Psoas muscle (tissue), 7 donors: ENCODE measurements at regions not wholly inside any gene's neighbourhood (a gene's known extent, or its start where the extent isn't known, plus 50 kb on each side); places are given as distances from the start of the nearest gene placed in this dataset.
A peak's percentile ranks its signal among the peaks of the same experiment; 100 is the strongest.

ENCODE experiments used
- ATAC-seq, 4 donors: fragments of 200-7000 bp; cut with Tn5 transposase; one replicate each; pipeline ENCODE4 v1.9.1; 2020; ENCODE audit warnings: moderate library complexity in 3 of 4, mild to moderate bottlenecking in 2 of 4
- DNase-seq, 2 donors: peaks; one replicate each; pipeline ENCODE4 v3.0.0-alpha.2; 2020
- H3K27ac ChIP-seq: fragments of 200-600 bp; one replicate; pipeline ENCODE4 v1.8.0; 2022
- H3K27me3 ChIP-seq, 3 donors: fragments of 200-600 bp in 1 of 3; one replicate each; pipeline versions ENCODE4 v1.6.1 to v1.8.0; 2013 to 2022; ENCODE audit warnings: low read length in 2 of 3, mild to moderate bottlenecking in 2 of 3, moderate library complexity in 1 of 3; ENCODE audit not compliant: insufficient read depth in 3 of 3
- H3K36me3 ChIP-seq, 2 donors: fragments of 200-600 bp in 1 of 2; one replicate each; pipeline versions ENCODE4 v1.6.1 to v1.8.0; 2013 to 2022; ENCODE audit warnings: low read depth in 1 of 2, mild to moderate bottlenecking in 1 of 2, moderate library complexity in 1 of 2; ENCODE audit not compliant: insufficient read depth in 1 of 2
- H3K4me1 ChIP-seq: fragments of 200-600 bp; one replicate; pipeline ENCODE4 v1.8.0; 2022
- H3K4me3 ChIP-seq: fragments of 200-600 bp; one replicate; pipeline ENCODE4 v1.8.0; 2022; ENCODE audit warnings: mild to moderate bottlenecking
- H3K9me3 ChIP-seq: fragments of 200-600 bp; one replicate; pipeline ENCODE4 v1.8.0; 2022
- WGBS, 3 donors: extraction: QIAGEN DNeasy Blood & Tissue Kit; methylation state at CpG; one replicate each; pipeline versions ENCODE4 v1.1.6 to v1.1.7; 2013; 5-methylcytosine and 5-hydroxymethylcytosine counted together
- intact Hi-C, 2 donors: fragments of 100-400 bp; cut with DNase I; formaldehyde crosslinking; loops; one replicate each; pipeline versions ENCODE4 v1.11.0 to v1.14.2; 2022
- TF ChIP-seq, protein P1 (sequence below): fragments of 200-600 bp; IDR thresholded peaks from one replicate; pipeline ENCODE4 v1.8.0; 2022; ENCODE audit warnings: antibody characterized with exemption
- donor health status: healthy with polysubstance abuse.
- donor health status: DM: no; HTN: no; CAD: no; lungs with moderate emphysema.
- donor health status: Bipolar disorder and iron deficiency.
- donor health status: healthy.
- donor health status: DM: yes; HTN: yes; CAD: no.
- donor health status: DM: no; HTN: no; CAD: no.
- donor health status: DM: yes; HTN: yes; CAD: no.

- no peaks in the 10 kb centered on the region for H3K27me3 ChIP-seq
- no peaks in the 10 kb centered on the region for H3K36me3 ChIP-seq
- H3K4me1 ChIP-seq, result no peaks in the 10 kb centered on the region
- intact Hi-C loops, result no loop called here
- DNase-seq (no peak), ATAC-seq (peak in 1 of 4 donors; percentile 36)
- 64 to 68% (median 65%) methylated on average over 4 of the region's 4 CpGs for WGBS, 3 donors
- H3K27ac ChIP-seq, result no peak overlapping the region
- H3K4me3 ChIP-seq, result no peak overlapping the region
- no peaks in the 10 kb centered on the region for H3K9me3 ChIP-seq
- TF ChIP-seq, protein P1, sequence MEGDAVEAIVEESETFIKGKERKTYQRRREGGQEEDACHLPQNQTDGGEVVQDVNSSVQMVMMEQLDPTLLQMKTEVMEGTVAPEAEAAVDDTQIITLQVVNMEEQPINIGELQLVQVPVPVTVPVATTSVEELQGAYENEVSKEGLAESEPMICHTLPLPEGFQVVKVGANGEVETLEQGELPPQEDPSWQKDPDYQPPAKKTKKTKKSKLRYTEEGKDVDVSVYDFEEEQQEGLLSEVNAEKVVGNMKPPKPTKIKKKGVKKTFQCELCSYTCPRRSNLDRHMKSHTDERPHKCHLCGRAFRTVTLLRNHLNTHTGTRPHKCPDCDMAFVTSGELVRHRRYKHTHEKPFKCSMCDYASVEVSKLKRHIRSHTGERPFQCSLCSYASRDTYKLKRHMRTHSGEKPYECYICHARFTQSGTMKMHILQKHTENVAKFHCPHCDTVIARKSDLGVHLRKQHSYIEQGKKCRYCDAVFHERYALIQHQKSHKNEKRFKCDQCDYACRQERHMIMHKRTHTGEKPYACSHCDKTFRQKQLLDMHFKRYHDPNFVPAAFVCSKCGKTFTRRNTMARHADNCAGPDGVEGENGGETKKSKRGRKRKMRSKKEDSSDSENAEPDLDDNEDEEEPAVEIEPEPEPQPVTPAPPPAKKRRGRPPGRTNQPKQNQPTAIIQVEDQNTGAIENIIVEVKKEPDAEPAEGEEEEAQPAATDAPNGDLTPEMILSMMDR, result no peak
These were observed 387.4 kb upstream of the ASIC2 start for GRCh38 chr17:33680472-33680871.

DNA sequence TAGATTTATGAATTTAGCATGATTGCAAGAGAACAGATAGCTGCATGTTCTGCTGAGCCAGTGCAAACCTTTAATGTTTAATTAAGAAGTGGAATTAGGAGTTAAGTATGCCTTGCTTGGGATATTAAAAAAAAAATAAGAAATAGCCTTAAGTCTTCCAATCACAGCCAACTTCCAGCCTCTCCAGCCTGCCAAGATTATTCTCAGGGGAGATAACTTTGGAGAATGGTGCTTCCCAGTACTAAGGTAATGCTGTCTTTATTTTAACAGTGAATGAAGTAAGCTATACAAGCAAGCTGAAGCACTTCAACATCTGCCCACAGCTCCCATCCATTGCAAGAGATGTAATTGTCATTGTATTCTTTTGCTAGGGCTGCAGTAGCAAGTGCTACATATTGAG, 389.5 kb upstream of the ASIC2 start:
- no peak for DNase-seq
- H3K4me3 ChIP-seq, result no peak overlapping the region
- intact Hi-C loops, result no loop called here
- no peaks in the 10 kb centered on the region for H3K9me3 ChIP-seq
- no peaks in the 10 kb centered on the region for H3K4me1 ChIP-seq
- no peak overlapping the region for H3K27ac ChIP-seq
- H3K27me3 ChIP-seq, result no peaks in the 10 kb centered on the region
- H3K36me3 ChIP-seq, result no peaks in the 10 kb centered on the region
- TF ChIP-seq, protein P1, result no peak
- ATAC-seq, result no peak

DNA sequence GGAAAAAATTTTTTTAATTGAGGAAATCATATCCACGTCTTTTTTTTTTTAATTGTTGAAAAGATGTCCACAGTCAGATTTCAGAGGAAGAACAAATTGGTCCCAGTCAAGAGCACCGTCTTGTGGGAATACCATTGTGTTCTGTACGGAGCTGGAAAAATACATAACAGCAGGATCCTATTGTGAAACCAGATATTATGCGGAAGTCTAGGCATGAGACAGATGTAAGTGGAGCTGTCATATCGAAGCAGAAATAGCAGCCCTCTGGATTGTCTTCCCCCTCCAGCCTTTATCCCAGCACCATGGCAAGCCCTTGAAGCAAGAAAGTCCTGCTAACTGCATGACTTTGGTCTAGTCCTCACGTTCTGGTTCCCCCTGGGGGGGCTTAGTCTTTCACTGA, 391.6 kb upstream of the ASIC2 start:
- H3K27ac ChIP-seq, result no peak overlapping the region
- H3K36me3 ChIP-seq, result no peaks in the 10 kb centered on the region
- ATAC-seq (no peak), DNase-seq (no peak)
- 42 to 53% (median 46%) methylated on average over 6 of the region's 6 CpGs for WGBS, 3 donors
- TF ChIP-seq, protein P1, result no peak
- no peak overlapping the region for H3K4me3 ChIP-seq
- intact Hi-C loops, result no loop called here
- no peaks in the 10 kb centered on the region for H3K9me3 ChIP-seq
- H3K27me3 ChIP-seq, result no peaks in the 10 kb centered on the region
- no peaks in the 10 kb centered on the region for H3K4me1 ChIP-seq

GRCh38 chr17:33686171-33686570, 393.1 kb upstream of the ASIC2 start:
- H3K36me3 ChIP-seq, result no peaks in the 10 kb centered on the region
- WGBS, 3 donors, result 89 to 91% (median 89%) methylated on average over 4 of the region's 4 CpGs

GRCh38 chr17:33687831-33688230, 394.7 kb upstream of the ASIC2 start:
- H3K4me1 ChIP-seq, result no peaks in the 10 kb centered on the region
- H3K27me3 ChIP-seq, result no peaks in the 10 kb centered on the region

More at GRCh38 chr17:33686171-33686570, 393.1 kb upstream of the ASIC2 start:
- intact Hi-C loops, result no loop called here
- no peak overlapping the region for H3K4me3 ChIP-seq
- no peak for DNase-seq
- ATAC-seq, result no peak
- TF ChIP-seq, protein P1, result no peak
- no peak overlapping the region for H3K27ac ChIP-seq
- H3K27me3 ChIP-seq, result no peaks in the 10 kb centered on the region
- no peaks in the 10 kb centered on the region for H3K4me1 ChIP-seq
- no peaks in the 10 kb centered on the region for H3K9me3 ChIP-seq

More at GRCh38 chr17:33687831-33688230, 394.7 kb upstream of the ASIC2 start:
- ATAC-seq (no peak), DNase-seq (no peak)
- Histone ChIP-seq H3K4me3 (no peak overlapping the region), H3K27ac (no peak overlapping the region), H3K36me3 (no peaks in the 10 kb centered on the region), H3K9me3 (no peaks in the 10 kb centered on the region)
- TF ChIP-seq, protein P1, result no peak
- intact Hi-C loops, result no loop called here
- WGBS, 3 donors, result 67 to 80% (median 75%) methylated on average over 3 of the region's 3 CpGs
